HG03159 (cell line): ENCODE measurements at regions not wholly inside any gene's neighbourhood (a gene's known extent, or its start where the extent isn't known, plus 50 kb on each side); places are given as distances from the start of the nearest gene placed in this dataset.
"Not testable (repeated sequence)": the region's sequence is repeated elsewhere in the genome, so short reads cannot be mapped to it uniquely, and the experiment has no call there.

Experiments
- ATAC-seq: cut with Tn5 transposase; IDR thresholded peaks from one replicate; pipeline ENCODE4 v1.9.1; 2021; ENCODE audit warnings: mild to moderate bottlenecking, moderate library complexity; ENCODE audit not compliant: unreplicated experiment

DNA sequence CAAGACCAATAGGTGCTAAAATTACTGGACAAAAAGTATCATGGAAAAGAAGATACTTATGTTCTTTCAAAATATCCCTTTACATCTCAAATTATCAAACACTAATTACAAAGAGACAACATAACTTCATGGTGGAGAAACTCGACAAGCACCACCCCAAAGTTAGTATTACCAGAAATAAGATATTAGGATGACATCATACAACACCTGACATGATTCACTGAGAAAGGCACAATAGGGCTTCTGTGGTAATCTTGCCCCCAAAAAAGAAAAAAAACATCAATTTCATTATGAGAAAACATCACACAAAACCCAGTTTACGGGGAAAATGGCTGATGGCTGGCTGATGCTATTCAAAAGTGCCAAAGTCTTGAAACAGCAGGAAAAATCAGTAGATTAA, 1781.7 kb upstream of the PCDH10 start:
- no peak for ATAC-seq

DNA sequence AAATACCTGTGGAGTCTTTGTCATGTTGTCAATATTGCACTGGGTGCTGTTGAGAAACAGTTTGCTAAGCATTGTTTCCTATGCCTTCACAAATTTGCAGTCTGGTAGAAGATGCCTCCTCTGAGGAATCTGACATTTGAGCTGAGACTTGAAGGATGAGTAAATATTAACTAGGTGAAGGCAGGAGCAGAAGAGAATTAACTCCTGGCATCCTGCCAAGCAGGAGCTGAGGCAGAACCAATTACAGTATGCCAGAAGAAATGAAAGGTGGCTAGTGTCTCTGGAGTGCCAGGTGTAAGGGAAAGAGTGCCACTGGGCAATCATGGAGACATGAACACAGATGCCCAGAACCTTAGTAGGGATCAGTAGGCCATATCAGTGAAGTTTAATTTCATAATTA, 1778.2 kb upstream of the PCDH10 start:
- no peak for ATAC-seq

DNA sequence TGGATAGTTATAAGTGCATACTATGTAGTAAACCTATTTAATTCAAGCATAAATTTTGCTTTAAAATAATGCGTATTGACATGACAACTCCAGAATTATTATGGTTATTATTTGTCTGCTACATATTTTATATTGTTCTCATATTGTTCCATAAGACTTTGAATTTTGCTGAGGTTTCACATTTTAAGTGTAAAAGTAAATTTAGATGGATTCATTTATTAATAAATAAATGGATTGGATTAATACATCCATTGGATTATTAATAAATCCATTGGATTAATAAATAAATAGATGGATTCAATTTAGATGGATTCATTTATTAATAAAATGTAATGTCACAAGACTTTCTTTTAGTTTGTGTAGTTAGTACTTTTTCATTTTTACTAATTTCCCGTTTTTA, 1768.0 kb upstream of the PCDH10 start:
- no peak for ATAC-seq

DNA sequence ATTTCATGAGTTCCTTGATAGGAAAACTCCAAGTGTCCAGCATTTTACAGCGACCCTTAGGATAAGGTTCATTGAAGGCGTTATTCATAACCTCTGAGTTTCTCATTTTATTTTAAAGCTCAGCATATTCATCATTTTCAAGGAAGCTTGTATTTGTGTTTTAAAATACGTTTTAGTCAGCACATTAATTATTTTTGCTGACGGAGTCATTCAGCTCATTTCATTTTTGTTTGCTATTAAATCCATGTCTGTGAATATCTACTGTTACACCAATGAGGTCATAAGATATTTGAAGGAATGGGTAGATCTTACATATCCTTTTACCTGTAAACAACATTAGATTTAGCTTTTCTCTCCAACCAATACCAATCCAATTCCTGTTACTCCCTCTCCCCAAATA, 1766.3 kb upstream of the PCDH10 start:
- no peak for ATAC-seq

DNA sequence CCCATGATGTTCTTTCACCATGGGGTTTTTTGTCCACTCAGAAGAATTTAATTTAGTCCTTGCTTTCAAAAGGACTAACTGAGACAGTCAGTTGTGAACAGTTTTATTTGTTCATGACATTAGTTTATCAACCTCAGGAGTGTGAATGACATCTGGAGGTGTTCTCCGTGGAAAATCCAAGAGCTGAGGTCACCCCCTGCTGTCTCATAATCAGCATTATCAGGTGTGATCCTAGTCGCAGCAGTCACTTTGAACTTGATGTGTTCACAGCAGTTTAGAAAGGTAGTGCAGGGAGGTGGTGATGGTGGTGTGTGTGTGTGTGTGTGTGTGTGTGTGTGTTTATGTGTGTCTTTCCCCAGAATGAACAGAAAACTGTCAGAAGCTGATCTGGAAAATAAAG, 1760.8 kb upstream of the PCDH10 start:
- no peak for ATAC-seq

DNA sequence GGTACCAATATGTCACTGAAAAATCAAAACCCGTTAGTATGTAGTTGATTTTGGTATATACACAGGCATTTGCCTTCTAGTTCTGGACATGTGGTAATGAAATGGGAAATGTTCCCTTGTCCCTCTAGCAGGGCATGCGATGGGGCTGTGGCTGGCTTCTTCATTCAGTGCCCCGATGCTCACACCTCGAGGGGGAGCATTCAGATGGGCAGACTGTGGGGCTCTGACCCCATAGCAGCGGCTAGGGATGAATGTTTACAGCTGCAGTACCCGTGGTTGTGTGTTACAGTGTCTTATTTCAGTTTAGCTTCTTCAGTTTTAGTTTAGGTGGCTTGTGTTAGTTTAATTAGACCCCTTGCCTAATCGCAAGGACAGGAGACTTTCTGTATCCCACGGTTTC, 1741.0 kb upstream of the PCDH10 start:
- no peak for ATAC-seq

DNA sequence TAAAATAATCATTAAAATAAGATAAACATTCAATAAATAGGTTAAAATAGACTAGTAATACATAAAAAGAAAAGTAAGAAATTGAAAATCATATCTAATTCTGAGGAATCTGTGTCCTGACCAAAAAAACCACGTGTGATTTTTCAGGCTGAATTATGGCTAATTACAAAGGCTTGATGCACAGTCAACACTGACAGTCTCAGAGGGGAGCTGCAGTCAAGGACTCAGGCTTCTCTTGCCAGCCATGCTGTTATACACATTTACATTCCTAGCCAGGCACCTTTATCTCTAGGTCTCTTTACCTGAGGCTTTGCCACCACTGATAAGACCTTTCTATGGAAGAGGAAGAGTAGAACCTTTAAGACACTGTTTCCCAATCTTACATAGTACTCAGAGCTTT, 1737.7 kb upstream of the PCDH10 start:
- ATAC-seq, result no peak

DNA sequence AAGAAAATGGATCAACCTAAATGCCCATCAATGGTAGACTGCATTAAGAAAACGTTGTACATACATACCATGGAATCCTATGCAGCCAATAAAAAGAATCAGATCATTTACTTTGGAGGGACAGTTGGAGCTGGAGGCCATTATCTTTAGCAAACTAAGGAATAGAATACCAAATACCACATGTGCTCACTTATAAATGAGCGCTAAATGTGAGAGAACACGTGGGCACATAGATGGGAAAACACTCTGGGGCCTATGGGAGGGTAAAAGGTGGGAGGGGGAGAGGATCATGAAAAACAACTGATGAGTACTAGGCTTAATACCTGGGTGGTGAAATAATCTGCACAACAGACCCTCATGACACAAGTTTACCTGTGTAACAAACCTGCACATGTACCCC, 1729.9 kb upstream of the PCDH10 start:
- no peak for ATAC-seq

DNA sequence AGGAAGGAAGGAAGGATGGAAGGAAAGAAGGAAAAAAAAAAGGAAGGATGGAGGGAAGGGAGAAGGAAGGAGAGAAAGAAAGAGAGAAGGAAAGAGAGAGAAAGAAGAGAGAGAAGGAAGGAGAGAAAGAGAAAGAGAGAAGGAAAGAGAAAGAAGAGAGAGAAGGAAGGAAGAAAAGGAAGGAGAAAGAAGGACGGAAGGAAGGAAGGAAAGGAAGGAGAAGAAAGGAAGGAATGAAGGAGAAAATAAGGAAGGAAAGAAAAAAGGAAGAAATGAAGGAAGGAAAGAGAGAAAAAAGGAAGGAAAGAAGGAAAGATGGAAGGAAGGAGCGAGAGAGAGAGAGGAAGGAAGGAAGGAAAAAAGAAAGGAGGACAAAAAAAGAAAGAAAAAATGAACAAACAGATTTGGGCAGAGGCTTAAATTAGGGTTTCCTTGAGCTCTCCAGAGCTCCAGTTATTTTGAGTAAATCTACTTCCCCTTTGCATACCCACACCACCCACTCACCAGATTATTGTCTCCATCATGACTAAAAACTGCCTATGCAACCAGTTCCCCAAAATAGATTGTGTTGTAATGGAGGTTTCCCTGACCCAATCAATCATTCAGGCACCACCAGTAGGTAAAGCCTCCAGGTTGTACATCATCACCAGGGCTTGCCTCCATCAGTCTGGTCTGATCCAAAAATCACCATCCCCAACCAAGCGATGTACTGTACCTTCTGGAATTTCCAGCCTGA, 1722.9 kb upstream of the PCDH10 start:
- no peak for ATAC-seq

DNA sequence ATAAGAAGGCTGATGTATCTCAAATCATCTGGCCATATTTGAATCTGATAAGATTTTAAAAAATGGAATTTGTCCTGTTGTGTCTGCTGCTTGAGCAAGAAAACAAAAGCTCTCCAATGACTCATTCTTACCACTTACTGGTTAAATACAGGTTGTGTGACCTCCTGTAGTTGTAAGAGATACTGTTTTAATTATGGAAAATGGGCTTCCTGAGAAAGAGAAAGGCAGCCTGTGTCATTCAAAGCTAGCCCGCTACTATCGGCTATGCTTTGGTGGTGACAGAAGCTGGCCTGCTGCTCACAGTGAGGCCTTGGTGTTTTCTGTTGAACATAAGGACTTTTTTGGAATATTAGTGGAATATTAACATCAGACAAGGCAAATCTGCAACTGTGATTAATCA, 1722.1 kb upstream of the PCDH10 start:
- ATAC-seq, result no peak

DNA sequence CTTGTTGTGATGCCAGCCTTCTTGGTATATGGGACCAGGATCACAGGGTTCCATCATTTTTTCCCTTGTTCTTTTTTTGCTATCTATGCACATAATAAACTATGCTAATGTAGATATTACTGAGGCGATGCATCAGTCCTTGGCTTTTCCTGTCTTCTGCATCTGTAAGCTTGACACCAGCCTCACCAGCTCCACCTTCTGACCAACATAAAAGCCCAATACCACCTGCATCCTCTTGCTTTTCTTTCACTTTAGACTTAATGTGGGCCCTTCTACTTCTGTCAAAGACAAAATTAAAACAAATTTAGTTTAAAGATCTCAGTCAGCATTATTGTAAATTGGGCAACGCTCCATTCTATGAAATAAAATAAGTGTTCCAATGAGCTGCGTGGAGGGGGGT, 1718.8 kb upstream of the PCDH10 start:
- no peak for ATAC-seq

DNA sequence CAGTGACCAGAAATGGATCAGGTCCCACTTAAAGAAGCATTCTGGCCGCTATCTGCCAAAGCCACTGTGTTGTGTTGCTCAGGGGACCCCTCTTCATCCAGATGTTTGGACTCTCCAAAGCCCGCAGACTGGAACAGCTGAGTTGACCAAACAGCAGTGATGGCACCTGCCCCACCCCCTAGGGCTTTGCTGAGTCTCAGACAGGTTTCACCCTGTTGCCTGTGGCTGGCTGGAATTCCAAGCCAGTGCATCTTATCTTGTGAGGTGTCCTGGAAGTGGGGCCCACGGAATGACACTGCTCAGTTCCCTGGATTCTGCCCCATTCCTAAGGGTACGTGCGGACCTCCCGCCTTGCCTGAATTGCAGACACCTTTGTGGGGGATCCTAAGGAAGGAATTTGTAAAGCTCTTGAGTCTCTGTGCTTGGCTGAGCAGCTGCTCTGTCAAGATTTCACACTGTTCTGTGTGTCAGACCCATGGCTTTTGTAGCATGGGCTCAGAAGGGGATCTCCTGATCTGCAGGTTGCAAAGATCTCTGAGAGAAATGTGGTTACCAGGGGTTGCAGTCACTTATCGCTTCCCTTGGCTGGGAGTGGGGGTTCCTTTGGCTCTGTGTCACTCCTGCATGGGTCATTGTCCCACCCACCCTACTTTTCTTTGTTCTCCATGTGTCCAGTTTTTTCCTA, 1707.9 kb upstream of the PCDH10 start:
- ATAC-seq, result no peak

DNA sequence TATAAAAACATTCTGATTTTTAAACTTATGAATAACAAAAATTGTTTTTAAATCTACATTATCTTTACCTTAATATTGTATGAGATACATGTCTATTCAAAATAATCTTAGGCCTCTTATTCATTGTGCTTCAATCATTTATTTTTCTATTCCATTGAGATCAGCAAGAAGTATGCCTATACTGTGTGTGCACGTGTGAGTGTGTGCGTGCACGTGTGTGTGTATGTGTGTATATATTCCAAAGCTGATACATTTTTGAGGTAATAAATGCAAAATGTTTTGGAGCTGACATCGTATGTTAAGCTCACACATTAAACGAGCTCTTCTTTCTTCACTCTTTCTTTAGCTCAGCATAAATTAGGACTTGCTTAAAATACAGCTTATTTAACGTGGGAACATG, 1701.2 kb upstream of the PCDH10 start:
- no peak for ATAC-seq

DNA sequence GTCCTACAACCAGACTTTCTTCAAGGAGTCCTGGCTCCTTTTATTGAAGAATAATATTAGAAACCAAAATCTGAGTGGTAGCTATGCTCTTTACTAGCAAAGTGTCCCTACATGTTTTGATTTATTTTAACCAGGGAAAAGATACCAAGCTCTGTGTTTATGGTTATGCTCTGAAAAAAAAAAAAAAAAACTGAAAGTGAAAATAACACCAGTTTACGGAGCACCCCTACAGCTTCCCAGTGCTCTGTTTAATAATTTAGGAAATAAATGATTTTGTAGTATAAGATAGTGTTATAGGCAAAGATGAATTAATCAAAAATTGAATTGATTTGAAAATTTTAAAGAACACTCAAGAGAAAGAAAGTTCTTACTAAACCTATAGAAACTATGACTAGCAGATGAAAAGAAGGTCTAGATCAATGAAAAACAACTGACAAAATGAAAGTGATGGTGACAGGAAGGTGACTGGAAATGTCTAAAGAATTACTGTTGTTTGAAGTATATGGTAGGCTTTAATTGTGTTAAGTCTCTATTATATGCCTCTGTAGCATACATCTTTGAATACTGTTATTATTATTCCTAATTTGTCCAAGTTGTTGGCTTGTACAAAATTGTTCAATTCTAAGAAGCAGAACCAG, 1698.4 kb upstream of the PCDH10 start:
- no peak for ATAC-seq

DNA sequence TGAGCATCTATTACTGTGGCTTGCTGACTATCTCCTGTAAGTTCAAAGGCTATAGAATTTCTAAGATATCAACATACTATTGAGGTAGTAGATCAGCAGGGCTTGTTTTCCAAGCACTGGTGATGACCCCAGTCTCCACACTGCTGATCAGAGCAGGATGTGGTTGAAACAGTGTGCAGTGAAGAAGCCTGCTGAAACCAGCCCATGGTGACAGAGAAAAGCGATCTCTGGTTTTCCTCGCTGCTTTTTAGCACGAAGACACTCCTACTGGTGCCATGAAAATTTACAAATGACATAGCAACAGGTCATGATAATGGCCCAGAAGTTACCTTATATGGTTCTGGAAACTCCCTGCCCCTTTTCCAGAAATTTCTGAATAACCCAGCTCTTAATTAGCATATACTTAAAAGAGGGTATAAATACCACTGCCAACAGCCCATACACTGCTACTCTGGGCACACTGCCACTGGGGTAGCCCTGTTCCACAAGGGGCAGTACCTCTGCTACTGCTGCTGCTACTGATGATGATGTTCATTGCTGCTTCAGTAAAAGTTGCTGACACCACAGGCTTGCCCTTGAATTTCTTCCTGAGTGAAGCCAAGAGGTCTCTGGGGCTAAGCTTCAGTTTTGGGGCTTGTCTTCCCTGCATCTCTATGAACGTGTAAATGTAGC, 1689.5 kb upstream of the PCDH10 start:
- no peak for ATAC-seq

DNA sequence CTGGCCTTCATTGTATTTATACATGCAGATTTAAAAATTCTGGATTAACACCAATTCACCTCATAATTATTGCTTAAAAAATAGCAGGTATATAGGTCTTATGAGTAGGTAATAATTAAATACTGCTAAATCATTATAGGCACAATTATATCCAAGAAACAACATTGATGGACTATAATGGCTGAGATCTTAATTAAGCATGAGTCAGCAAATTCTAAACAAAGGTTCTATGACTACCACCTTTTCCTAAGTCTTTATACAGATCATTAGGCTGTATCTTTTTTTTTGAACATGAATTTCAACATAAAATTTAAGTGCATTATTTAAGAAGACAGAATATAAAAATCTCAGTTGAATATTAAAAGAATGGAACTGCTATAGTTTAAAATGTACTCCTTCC, 1678.7 kb upstream of the PCDH10 start:
- ATAC-seq, result no peak

DNA sequence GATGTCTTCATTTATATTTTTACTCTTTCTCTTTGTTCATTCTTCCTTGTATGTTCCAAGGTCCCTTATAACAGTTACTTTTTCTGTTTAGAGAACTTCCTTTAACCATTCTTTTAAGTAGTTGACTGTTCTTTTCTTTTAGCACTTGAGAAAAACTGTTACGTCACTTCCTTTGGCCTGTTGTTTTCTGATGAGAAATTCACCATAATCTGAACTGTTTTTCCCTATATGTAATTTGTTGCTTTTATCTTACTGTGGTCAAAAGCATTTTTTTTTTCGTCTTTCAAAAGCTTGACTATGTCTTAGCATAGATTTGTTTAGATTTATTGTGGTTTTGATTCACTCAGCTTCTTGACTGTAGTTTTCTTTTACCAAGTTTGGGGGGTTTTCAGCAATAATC, 1660.3 kb upstream of the PCDH10 start:
- no peak for ATAC-seq

DNA sequence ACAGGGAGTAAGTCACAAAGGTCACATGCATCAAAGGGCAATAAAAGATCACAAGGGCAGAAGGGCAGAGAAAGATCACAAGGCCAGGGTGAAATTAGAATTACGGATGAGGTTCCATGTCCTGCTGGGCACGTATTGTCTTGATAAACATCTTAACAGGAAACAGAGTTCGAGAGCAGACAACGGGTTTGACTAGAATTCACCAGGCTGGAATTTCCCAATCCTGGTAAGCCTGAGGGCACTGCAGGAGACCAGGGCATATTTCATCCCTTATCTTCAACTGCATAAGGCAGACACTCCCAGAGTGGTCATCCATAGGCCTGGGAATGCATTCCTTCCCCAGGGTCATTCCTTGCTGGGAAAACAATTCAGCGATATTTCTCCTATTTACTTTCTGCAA, 1652.9 kb upstream of the PCDH10 start:
- ATAC-seq, result not testable (repeated sequence)

DNA sequence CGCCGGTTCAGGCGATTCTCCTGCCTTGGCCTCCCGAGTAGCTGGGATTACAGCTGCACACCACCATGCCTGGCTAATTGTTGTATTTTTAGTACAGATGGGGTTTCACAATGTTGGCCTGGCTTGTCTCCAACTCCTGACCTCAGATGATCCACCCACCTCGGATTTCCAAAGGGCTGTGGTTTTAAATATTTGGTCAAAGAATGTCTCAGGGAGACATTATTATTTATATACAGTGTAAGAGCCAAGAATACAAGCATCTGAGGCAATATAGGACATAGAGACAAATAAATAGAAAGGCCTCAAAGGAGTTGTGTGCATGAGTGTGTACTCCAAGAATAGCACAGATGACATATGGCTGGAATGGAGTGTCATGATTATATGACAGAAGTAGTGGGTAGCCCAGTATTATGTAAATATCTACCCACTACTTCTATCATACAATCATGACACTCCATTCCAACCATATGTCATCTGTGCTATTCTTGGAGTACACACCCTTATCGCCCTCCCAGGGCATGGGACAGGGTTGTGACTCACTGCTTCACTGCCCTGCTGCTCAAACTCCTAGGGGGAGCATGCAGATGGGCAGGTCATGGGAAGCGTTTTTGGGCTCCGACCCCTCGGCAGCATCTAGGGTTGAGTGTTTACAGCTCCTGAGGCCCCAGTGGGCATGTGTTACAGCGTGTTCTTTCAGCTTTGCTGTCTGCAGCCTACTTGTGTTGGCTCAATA, 1649.8 kb upstream of the PCDH10 start:
- ATAC-seq, result no peak

DNA sequence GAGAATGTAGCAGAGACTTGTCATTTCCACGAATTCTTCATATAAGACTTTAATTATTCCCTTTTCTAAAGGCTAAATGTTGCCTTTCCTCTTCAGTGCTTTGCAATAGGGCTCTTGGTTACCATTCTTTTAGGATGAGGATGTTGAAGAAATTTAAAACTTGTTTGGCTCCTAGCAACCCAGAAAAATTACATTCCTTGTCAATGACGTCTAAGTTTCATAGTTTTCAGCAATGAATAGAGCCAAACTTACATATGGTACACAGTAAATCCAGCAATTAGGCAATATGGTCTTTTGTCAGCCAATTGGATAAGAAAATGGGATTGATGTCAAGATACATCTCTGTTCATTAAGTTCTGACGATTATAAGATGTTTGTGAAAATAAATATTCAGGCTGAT, 1639.6 kb upstream of the PCDH10 start:
- no peak for ATAC-seq

DNA sequence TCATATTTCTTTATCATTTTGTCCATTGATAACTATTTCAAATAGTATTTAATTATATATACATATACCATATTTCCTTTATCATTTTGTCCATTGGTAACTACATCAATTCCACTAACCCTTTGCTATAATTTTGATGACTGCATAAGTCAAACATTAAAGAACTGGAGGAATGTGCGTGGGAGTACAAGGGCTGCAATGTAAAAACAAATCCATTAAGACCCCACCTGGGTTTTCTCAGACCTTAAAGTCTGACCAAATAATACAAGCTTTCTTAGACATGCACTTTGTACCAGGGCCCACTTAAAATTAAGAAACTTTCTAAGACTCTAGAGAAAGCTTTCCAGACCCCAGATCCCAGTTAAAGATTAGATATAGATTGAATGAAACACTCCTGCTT, 1622.4 kb upstream of the PCDH10 start:
- no peak for ATAC-seq
